B cell (primary cell): ENCODE measurements at regions not wholly inside any gene's neighbourhood (a gene's known extent, or its start where the extent isn't known, plus 50 kb on each side); places are given as distances from the start of the nearest gene placed in this dataset.

Source experiments
- ATAC-seq: fragments of 200-7000 bp; cut with Tn5 transposase; one replicate; pipeline ENCODE4 v1.10.0; 2021; ENCODE audit warnings: low read depth, mild to moderate bottlenecking, moderate number of reproducible peaks, moderate library complexity
- CTCF ChIA-PET: fragments of 350-600 bp; sonication (Branson Sonifier 250); formaldehyde crosslinking; loops from one replicate; lab custom pipeline; 2021; ENCODE audit warnings: antibody characterized with exemption, inconsistent platforms; lab: Charles Lee
- POLR2A ChIA-PET: fragments of 350-600 bp; sonication (Branson Sonifier 250); formaldehyde crosslinking; loops from one replicate; lab custom pipeline; 2021; ENCODE audit warnings: antibody characterized with exemption; lab: Charles Lee
- DNase-seq: peaks from one replicate; pipeline ENCODE4 v3.0.0; 2013
- H2AFZ ChIP-seq: 2 replicates; pipeline ENCODE4 v1.6.1; 2012; ENCODE audit warnings: mild to moderate bottlenecking, low read depth, low read length; ENCODE audit not compliant: insufficient read depth, poor library complexity, severe bottlenecking
- H3K27ac ChIP-seq, 2 donors: 1 replicate in 1 of 2; 2 replicates in 1 of 2; pipeline ENCODE4 v1.5.1; 2012 to 2013; ENCODE audit warnings: low read length in 2 of 2, mild to moderate bottlenecking in 2 of 2, moderate library complexity in 1 of 2
- H3K27me3 ChIP-seq, 4 experiments: fragments of 200-600 bp in 1 of 4; sonication (generic) in 1 of 4; replicated peaks in 1 of 4; 1 replicate in 2 of 4; 2 replicates in 2 of 4; pipeline versions ENCODE4 v1.6.1 to v1.7.0; 2013 to 2016; ENCODE audit warnings: low read length in 3 of 4, mild to moderate bottlenecking in 2 of 4, mixed read lengths in 1 of 4, moderate library complexity in 1 of 4; ENCODE audit not compliant: insufficient read depth in 4 of 4, control insufficient read depth in 3 of 4; ENCODE audit errors: control extremely low read depth in 1 of 4
- H3K36me3 ChIP-seq, 2 experiments: replicated peaks in 1 of 2; 1 replicate in 1 of 2; 2 replicates in 1 of 2; pipeline versions ENCODE4 v1.6.1 to v1.7.1; 2013; ENCODE audit warnings: low read length in 1 of 2; ENCODE audit not compliant: insufficient read depth in 2 of 2, control insufficient read depth in 1 of 2; ENCODE audit errors: control extremely low read depth in 1 of 2, extremely low read depth in 1 of 2
- H3K4me1 ChIP-seq, 2 donors: fragments of 200-600 bp in 1 of 2; sonication (generic) in 1 of 2; 1 replicate in 1 of 2; 2 replicates in 1 of 2; pipeline versions ENCODE4 v1.5.1 to v1.6.1; 2013 to 2017; ENCODE audit warnings: low read length in 2 of 2; ENCODE audit not compliant: control insufficient read depth in 2 of 2, insufficient read depth in 2 of 2
- H3K4me2 ChIP-seq: replicated peaks from 2 replicates; pipeline ENCODE3; 2012; ENCODE audit warnings: mild to moderate bottlenecking, low read depth, low read length; ENCODE audit not compliant: poor library complexity, severe bottlenecking
- H3K4me3 ChIP-seq, 5 experiments: fragments of 200-600 bp in 1 of 5; sonication (generic) in 1 of 5; 1 replicate in 3 of 5; 2 replicates in 2 of 5; pipeline versions ENCODE4 v1.5.1 to v1.7.0; 2011 to 2016; ENCODE audit warnings: low read length in 4 of 5, mild to moderate bottlenecking in 4 of 5, low read depth in 2 of 5, control low read depth in 1 of 5, moderate library complexity in 1 of 5; ENCODE audit not compliant: insufficient read depth in 1 of 5; ENCODE audit errors: control extremely low read depth in 1 of 5, extremely low read depth in 1 of 5
- H3K79me2 ChIP-seq: fragments of 200-600 bp; sonication (generic); one replicate; pipeline ENCODE4 v1.6.0; 2016; ENCODE audit warnings: low read length; ENCODE audit not compliant: control insufficient read depth, insufficient read depth
- H3K9ac ChIP-seq: fragments of 200-600 bp; sonication (generic); 2 replicates; pipeline ENCODE4 v1.6.1; 2017; ENCODE audit warnings: mild to moderate bottlenecking, low read length, moderate library complexity
- H3K9me3 ChIP-seq, 3 donors: one replicate each; pipeline versions ENCODE4 v1.6.1 to v1.7.1; 2013; ENCODE audit warnings: low read length in 2 of 3; ENCODE audit not compliant: control insufficient read depth in 2 of 3, insufficient read depth in 1 of 3; ENCODE audit errors: control extremely low read depth in 1 of 3
- H4K20me1 ChIP-seq: 2 replicates; pipeline ENCODE4 v1.6.0; 2012; ENCODE audit warnings: mild to moderate bottlenecking, low read length; ENCODE audit not compliant: insufficient read depth, control insufficient read depth, poor library complexity, severe bottlenecking
- H3K27ac Mint-ChIP-seq: one replicate; pipeline ENCODE4 v1.8.0; 2021; ENCODE audit warnings: mixed read lengths
- H3K27me3 Mint-ChIP-seq: one replicate; pipeline ENCODE4 v1.8.0; 2021; ENCODE audit warnings: mixed read lengths
- H3K4me1 Mint-ChIP-seq: one replicate; pipeline ENCODE4 v1.8.0; 2021; ENCODE audit warnings: mixed read lengths
- H3K4me3 Mint-ChIP-seq: one replicate; pipeline ENCODE4 v1.8.0; 2021; ENCODE audit warnings: mixed read lengths
- H3K9me3 Mint-ChIP-seq: one replicate; pipeline ENCODE4 v1.8.0; 2022; ENCODE audit warnings: mixed read lengths; ENCODE audit not compliant: insufficient read depth
- EZH2 ChIP-seq: IDR thresholded peaks from 2 replicates; pipeline ENCODE4 v1.6.1; 2012; ENCODE audit warnings: borderline replicate concordance, low read depth, mild to moderate bottlenecking, moderate library complexity, low read length; ENCODE audit not compliant: insufficient read depth, poor library complexity, severe bottlenecking
- WGBS: methylation state at CpG from one replicate; pipeline ENCODE4 v1.1.5; 2013; ENCODE audit warnings: missing lambda C conversion rate; ENCODE audit not compliant: insufficient coverage; 5-methylcytosine and 5-hydroxymethylcytosine counted together
- intact Hi-C: fragments of 100-400 bp; cut with micrococcal nuclease; formaldehyde crosslinking; loops from one replicate; pipeline ENCODE4 v1.10.0; 2022
- TF ChIP-seq, protein P1 (sequence below): fragments of 200-600 bp; IDR thresholded peaks from one replicate; pipeline ENCODE4 v1.8.0; 2022; ENCODE audit warnings: antibody characterized with exemption, mild to moderate bottlenecking

DNA sequence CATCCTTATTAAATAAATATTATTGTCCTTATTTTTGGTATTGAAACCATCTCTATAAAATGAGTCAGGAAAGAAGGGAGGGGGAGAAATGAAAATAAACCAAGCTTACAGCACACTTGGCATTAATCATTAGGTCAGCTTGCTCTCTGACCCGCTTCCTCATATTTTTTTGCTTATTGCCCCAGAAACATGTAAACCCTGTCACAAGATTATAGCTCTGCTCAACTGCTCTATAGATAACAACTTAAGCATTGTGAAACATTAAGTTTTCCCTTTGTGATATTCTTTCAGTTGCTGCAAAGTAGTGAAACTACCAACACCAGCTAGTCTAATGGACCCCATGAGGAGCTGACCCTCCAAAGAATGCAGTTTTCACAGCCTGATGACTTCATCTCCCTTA, 819.5 kb downstream of the SLC16A7 start:
- Histone ChIP-seq H3K9ac (no peak overlapping the region), H3K79me2 (no peaks in the 10 kb centered on the region), H2AFZ (no peak overlapping the region), H3K4me1 (no peaks in the 10 kb centered on the region), H3K9me3 (peaks cover 0 to 2% (median 0%) of the 10 kb centered on the region in 3 donors), H3K27ac (no peak overlapping the region), H3K4me2 (no peak overlapping the region), H3K36me3 (no peaks in the 10 kb centered on the region), H3K4me3 (no peak overlapping the region), H3K27me3 (no peaks in the 10 kb centered on the region), H4K20me1 (no peaks in the 10 kb centered on the region)
- POLR2A ChIA-PET: no interaction called here
- no peaks in the 10 kb centered on the region for H3K4me1 Mint-ChIP-seq
- intact Hi-C loops: no loop called here
- CTCF ChIA-PET: interaction anchor here (0.6 kb wide), 1 partner anchor 206 kb away, joined by 3 read pairs; no protein-coding TSS in a partner anchor
- H3K27me3 Mint-ChIP-seq: no peaks in the 10 kb centered on the region
- H3K4me3 Mint-ChIP-seq: no peak overlapping the region
- DNase-seq (no peak), ATAC-seq (no peak)
- H3K27ac Mint-ChIP-seq: no peak overlapping the region
- no peak for TF ChIP-seq EZH2
- TF ChIP-seq, protein P1, sequence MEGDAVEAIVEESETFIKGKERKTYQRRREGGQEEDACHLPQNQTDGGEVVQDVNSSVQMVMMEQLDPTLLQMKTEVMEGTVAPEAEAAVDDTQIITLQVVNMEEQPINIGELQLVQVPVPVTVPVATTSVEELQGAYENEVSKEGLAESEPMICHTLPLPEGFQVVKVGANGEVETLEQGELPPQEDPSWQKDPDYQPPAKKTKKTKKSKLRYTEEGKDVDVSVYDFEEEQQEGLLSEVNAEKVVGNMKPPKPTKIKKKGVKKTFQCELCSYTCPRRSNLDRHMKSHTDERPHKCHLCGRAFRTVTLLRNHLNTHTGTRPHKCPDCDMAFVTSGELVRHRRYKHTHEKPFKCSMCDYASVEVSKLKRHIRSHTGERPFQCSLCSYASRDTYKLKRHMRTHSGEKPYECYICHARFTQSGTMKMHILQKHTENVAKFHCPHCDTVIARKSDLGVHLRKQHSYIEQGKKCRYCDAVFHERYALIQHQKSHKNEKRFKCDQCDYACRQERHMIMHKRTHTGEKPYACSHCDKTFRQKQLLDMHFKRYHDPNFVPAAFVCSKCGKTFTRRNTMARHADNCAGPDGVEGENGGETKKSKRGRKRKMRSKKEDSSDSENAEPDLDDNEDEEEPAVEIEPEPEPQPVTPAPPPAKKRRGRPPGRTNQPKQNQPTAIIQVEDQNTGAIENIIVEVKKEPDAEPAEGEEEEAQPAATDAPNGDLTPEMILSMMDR: no peak
- WGBS: no CpG with 5 or more reads among the region's 1 CpG
- H3K9me3 Mint-ChIP-seq: peaks cover 12% of the 10 kb centered on the region

DNA sequence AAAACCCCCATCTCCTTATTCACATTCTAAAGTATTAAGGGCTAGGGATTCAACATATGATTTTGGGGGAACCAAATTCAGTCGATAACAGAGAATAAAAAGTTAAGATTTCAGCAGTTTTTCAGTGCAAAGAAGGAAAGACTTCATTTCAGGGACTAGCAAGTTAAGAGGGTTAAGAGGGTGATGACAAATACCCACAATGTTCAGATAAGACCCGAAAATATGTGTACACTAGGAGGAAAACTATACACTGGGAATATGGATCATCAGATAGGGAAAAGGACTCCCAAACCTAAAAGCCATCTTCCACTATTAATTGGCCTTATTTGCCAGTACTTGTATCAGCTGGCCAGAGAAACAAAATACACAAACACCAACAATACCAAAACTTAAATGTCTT, 824.2 kb downstream of the SLC16A7 start:
- Mint-ChIP-seq H3K9me3 (peaks cover 10% of the 10 kb centered on the region), H3K4me1 (no peaks in the 10 kb centered on the region), H3K27ac (no peak overlapping the region), H3K27me3 (no peaks in the 10 kb centered on the region), H3K4me3 (no peak overlapping the region)
- no peak overlapping the region for H3K4me3 ChIP-seq
- no peaks in the 10 kb centered on the region for H4K20me1 ChIP-seq
- H3K4me2 ChIP-seq: no peak overlapping the region
- H3K27ac ChIP-seq: no peak overlapping the region
- H3K4me1 ChIP-seq: no peaks in the 10 kb centered on the region
- intact Hi-C loops: no loop called here
- no peak for TF ChIP-seq EZH2
- TF ChIP-seq, protein P1: no peak
- no peaks in the 10 kb centered on the region for H3K36me3 ChIP-seq
- DNase-seq (no peak), ATAC-seq (no peak)
- H3K79me2 ChIP-seq: no peaks in the 10 kb centered on the region
- H3K9me3 ChIP-seq: peaks cover 0 to 2% (median 0%) of the 10 kb centered on the region in 3 donors
- H3K9ac ChIP-seq: no peak overlapping the region
- no peak overlapping the region for H2AFZ ChIP-seq
- POLR2A ChIA-PET: no interaction called here
- CTCF ChIA-PET: no interaction called here
- H3K27me3 ChIP-seq: no peaks in the 10 kb centered on the region
- no CpG with 5 or more reads among the region's 2 CpGs for WGBS
